ENCODE measurements at regions not wholly inside any gene's neighbourhood (a gene's known extent, or its start where the extent isn't known, plus 50 kb on each side); places are given as distances from the start of the nearest gene placed in this dataset.

GRCh38 chr4:148764720-148765119 is 322.5 kb upstream of the NR3C2 start:
- TF ChIP-seq CTCF (IDR thresholded peaks at IDR 0.05; ENCODE audit: low read depth, low read length, poor library complexity, severe bottlenecking) = no peak
- TF ChIP-seq EZH2phosphoT487 (IDR thresholded peaks at IDR 0.05; ENCODE audit: borderline replicate concordance, low read length) = no peak
